Vagina (tissue), 2 donors: ENCODE measurements at regions not wholly inside any gene's neighbourhood (a gene's known extent, or its start where the extent isn't known, plus 50 kb on each side); places are given as distances from the start of the nearest gene placed in this dataset.
"Not testable (repeated sequence)": the region's sequence is repeated elsewhere in the genome, so short reads cannot be mapped to it uniquely, and the experiment has no call there.

ENCODE experiments used
- DNase-seq, 2 donors: peaks; one replicate each; pipeline ENCODE4 v3.0.0-alpha.2; 2017; ENCODE audit errors: extremely low spot score in 2 of 2
- H3K27ac ChIP-seq: fragments of 200-600 bp; sonication (generic); one replicate; pipeline ENCODE4 v1.5.1; 2019
- H3K27me3 ChIP-seq: fragments of 200-600 bp; sonication (generic); one replicate; pipeline ENCODE4 v1.5.1; 2019
- H3K36me3 ChIP-seq, 2 donors: fragments of 200-600 bp; sonication (generic); one replicate each; pipeline ENCODE4 v1.5.1; 2017 to 2019
- H3K4me1 ChIP-seq: fragments of 200-600 bp; sonication (generic); one replicate; pipeline ENCODE4 v1.5.1; 2019
- H3K4me3 ChIP-seq, 2 donors: fragments of 200-600 bp; sonication (generic); 1 replicate in 1 of 2; 2 replicates in 1 of 2; pipeline ENCODE4 v1.5.1; 2016 to 2019
- H3K9me3 ChIP-seq: fragments of 200-600 bp; sonication (generic); one replicate; pipeline ENCODE4 v1.5.1; 2019
- CTCF ChIP-seq, 3 experiments: fragments of 450-650 bp in 2 of 3; fragments of 200-600 bp in 1 of 3; sonication (generic) in 1 of 3; IDR thresholded peaks; one replicate each; pipeline ENCODE4 v1.5.1; 2017 to 2019; ENCODE audit warnings: antibody characterized with exemption in 3 of 3, mild to moderate bottlenecking in 2 of 3, moderate library complexity in 2 of 3
- POLR2A ChIP-seq, 2 donors: fragments of 450-650 bp; IDR thresholded peaks; one replicate each; pipeline ENCODE4 v1.6.1; 2017; ENCODE audit warnings: antibody characterized with exemption in 2 of 2, mild to moderate bottlenecking in 2 of 2, moderate library complexity in 2 of 2
- POLR2AphosphoS5 ChIP-seq, 2 donors: sonication (generic); formaldehyde crosslinking; IDR thresholded peaks; one replicate each; pipeline ENCODE4 v1.9.0; 2017; ENCODE audit warnings: antibody characterized with exemption in 2 of 2, mild to moderate bottlenecking in 2 of 2, low read depth in 1 of 2; ENCODE audit not compliant: insufficient read depth in 1 of 2
- intact Hi-C: fragments of 100-400 bp; cut with DNase I; formaldehyde crosslinking; loops from one replicate; pipeline ENCODE4 v1.15.1; 2023

GRCh38 chr3:33962396-33962795 is 164.0 kb downstream of the PDCD6IP start:
- no peaks in the 10 kb centered on the region for H3K27me3 ChIP-seq
- no peak overlapping the region for H3K27ac ChIP-seq
- H3K4me3 ChIP-seq: no peak overlapping the region
- no peaks in the 10 kb centered on the region for H3K4me1 ChIP-seq
- intact Hi-C loops: no loop called here
- H3K9me3 ChIP-seq: no peaks in the 10 kb centered on the region
- no peak for TF ChIP-seq POLR2AphosphoS5 (IDR thresholded peaks at IDR 0.05; ENCODE audit: insufficient read depth in 1 of 2, low read depth in 1 of 2)
- no peak for DNase-seq
- H3K36me3 ChIP-seq: no peaks in the 10 kb centered on the region

GRCh38 chr3:33970180-33970579 is 171.8 kb downstream of the PDCD6IP start:
- H3K27ac ChIP-seq, DNase-seq, H3K9me3 ChIP-seq, H3K27me3 ChIP-seq, intact Hi-C loops, H3K4me3 ChIP-seq, H3K4me1 ChIP-seq, H3K36me3 ChIP-seq: not testable (repeated sequence)

DNA sequence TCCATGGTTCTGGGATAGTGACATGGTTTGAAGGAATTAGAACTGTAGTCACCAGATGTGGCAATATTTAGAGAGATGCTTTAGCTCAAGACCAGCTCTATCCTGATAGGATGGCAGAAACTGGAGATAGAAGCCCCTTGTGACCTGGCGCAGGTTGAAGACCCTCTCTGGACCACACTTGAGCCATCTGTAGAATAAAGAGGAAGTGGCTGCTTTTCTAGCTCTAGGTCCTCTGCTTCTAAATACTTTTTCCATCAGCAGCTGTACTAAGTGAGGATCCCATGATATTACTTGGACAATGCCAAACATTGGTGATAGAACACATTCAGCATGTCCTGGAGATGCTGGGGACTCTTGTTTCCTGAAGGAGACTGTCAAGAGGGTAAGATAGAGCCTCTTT is 172.6 kb downstream of the PDCD6IP start:
- Histone ChIP-seq H3K4me1 (no peaks in the 10 kb centered on the region), H3K36me3 (no peaks in the 10 kb centered on the region), H3K27ac (no peak overlapping the region), H3K4me3 (no peak overlapping the region), H3K27me3 (no peaks in the 10 kb centered on the region), H3K9me3 (no peaks in the 10 kb centered on the region)
- no peak for TF ChIP-seq POLR2A (IDR thresholded peaks at IDR 0.05)
- intact Hi-C loops: no loop called here
- no peak for DNase-seq

GRCh38 chr3:33975463-33975862 is 177.0 kb downstream of the PDCD6IP start:
- Histone ChIP-seq H3K27ac (no peak overlapping the region), H3K27me3 (no peaks in the 10 kb centered on the region), H3K4me1 (no peaks in the 10 kb centered on the region), H3K4me3 (no peak overlapping the region), H3K9me3 (no peaks in the 10 kb centered on the region), H3K36me3 (no peaks in the 10 kb centered on the region)
- intact Hi-C loops: no loop called here
- TF ChIP-seq POLR2AphosphoS5 (IDR thresholded peaks at IDR 0.05; ENCODE audit: insufficient read depth in 1 of 2, low read depth in 1 of 2): no peak
- no peak for TF ChIP-seq CTCF (IDR thresholded peaks at IDR 0.05)
- no peak for DNase-seq

- Histone ChIP-seq H3K4me3 (no peak overlapping the region), H3K27me3 (no peaks in the 10 kb centered on the region), H3K27ac (no peak overlapping the region), H3K36me3 (no peaks in the 10 kb centered on the region), H3K4me1 (no peaks in the 10 kb centered on the region), H3K9me3 (no peaks in the 10 kb centered on the region)
- TF ChIP-seq CTCF (IDR thresholded peaks at IDR 0.05) (no peak), POLR2AphosphoS5 (IDR thresholded peaks at IDR 0.05; ENCODE audit: insufficient read depth in 1 of 2, low read depth in 1 of 2) (no peak), POLR2A (IDR thresholded peaks at IDR 0.05) (no peak)
- DNase-seq: no peak
- intact Hi-C loops: no loop called here
Measured at GRCh38 chr3:33977227-33977626, 178.8 kb downstream of the PDCD6IP start.

- Histone ChIP-seq H3K4me1 (no peaks in the 10 kb centered on the region), H3K4me3 (no peak overlapping the region), H3K27me3 (no peaks in the 10 kb centered on the region), H3K27ac (no peak overlapping the region), H3K36me3 (no peaks in the 10 kb centered on the region), H3K9me3 (no peaks in the 10 kb centered on the region)
- TF ChIP-seq POLR2AphosphoS5 (IDR thresholded peaks at IDR 0.05; ENCODE audit: insufficient read depth in 1 of 2, low read depth in 1 of 2) (no peak), POLR2A (IDR thresholded peaks at IDR 0.05) (no peak), CTCF (IDR thresholded peaks at IDR 0.05) (no peak)
- no peak for DNase-seq
- intact Hi-C loops: no loop called here
Measured at GRCh38 chr3:33980252-33980651, 181.8 kb downstream of the PDCD6IP start.

DNA sequence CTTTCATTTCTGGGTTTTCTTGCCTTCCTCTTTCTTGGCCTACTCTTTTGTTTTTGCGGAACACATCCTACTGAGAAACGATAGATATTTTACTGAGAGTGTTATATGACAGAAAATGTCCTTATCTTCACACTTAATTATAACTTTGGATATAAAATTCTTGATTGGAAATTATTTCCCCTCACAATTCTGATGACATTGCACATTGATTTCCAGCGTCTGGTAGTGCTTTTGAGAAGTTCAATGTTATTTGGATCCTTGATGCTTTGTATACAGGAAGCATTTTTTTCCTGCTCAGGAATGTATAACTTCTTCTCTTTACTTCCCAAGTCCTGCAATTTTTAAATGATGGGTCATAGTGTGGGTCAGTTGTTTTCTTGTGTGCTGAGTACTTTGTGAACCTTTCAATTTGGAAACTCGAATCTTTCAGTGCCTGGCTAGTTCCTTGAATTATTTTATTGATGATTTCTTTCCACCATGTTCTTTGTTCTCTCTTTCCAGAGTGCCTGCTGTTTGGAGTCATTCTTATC is 183.9 kb downstream of the PDCD6IP start:
- no peaks in the 10 kb centered on the region for H3K4me1 ChIP-seq
- no peak overlapping the region for H3K4me3 ChIP-seq
- intact Hi-C loops: no loop called here
- no peak for DNase-seq
- H3K36me3 ChIP-seq: no peaks in the 10 kb centered on the region
- H3K27ac ChIP-seq: no peak overlapping the region
- no peaks in the 10 kb centered on the region for H3K27me3 ChIP-seq
- TF ChIP-seq POLR2AphosphoS5 (IDR thresholded peaks at IDR 0.05; ENCODE audit: insufficient read depth in 1 of 2, low read depth in 1 of 2) (no peak), POLR2A (IDR thresholded peaks at IDR 0.05) (no peak), CTCF (IDR thresholded peaks at IDR 0.05) (no peak)
- no peaks in the 10 kb centered on the region for H3K9me3 ChIP-seq

- H3K27me3 ChIP-seq, intact Hi-C loops, H3K36me3 ChIP-seq, H3K27ac ChIP-seq, DNase-seq, H3K4me1 ChIP-seq, H3K9me3 ChIP-seq, H3K4me3 ChIP-seq: not testable (repeated sequence)
Measured at GRCh38 chr3:33982949-33983348, 184.5 kb downstream of the PDCD6IP start.
